HG02981 (cell line): ENCODE measurements at regions not wholly inside any gene's neighbourhood (a gene's known extent, or its start where the extent isn't known, plus 50 kb on each side); places are given as distances from the start of the nearest gene placed in this dataset.

Source experiments
- ATAC-seq: cut with Tn5 transposase; IDR thresholded peaks from one replicate; pipeline ENCODE4 v1.9.1; 2021; ENCODE audit warnings: mild to moderate bottlenecking, moderate library complexity; ENCODE audit not compliant: unreplicated experiment

DNA sequence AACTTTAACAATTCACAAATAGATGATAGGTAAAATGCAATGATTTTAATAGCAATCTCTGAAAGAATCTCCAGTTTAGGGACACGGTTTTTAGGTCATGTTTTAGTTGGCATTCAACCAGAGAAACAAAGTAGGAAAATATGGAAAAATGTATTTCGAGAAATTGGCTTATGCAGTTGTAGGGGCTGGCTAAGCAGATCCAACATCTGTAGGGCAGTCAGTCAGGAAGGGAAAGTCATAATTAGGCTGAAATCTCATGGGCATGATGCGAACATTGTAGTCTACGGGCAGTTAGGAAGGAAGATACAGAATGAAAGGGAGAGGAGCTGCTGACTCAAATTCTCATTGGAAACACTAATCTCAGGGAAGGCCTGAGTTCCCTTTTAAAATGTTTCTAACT lies 1276.0 kb upstream of the ADGRL4 start:
- ATAC-seq, result no peak

DNA sequence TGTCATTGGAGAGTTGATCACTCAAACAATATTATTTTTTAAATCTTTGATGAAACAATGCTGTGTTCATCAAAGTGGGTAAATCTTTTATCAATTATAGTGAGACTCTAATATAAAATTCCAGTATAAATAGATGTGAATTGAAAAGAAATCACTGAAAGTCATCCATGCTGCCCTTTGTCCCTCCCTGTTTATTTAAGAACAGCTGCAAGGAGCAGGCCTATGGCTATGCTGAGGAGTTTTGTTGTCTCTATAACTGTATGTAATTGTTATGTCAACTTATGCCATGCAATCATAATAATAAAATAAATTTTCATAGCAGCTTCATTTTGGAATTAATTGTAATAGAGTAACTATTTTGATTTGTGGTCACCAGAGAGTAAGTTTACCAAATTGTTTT lies 1272.4 kb upstream of the ADGRL4 start:
- ATAC-seq, result no peak

- no peak for ATAC-seq
Observed at GRCh38 chr1:80274256-80274655, 1267.7 kb upstream of the ADGRL4 start.

DNA sequence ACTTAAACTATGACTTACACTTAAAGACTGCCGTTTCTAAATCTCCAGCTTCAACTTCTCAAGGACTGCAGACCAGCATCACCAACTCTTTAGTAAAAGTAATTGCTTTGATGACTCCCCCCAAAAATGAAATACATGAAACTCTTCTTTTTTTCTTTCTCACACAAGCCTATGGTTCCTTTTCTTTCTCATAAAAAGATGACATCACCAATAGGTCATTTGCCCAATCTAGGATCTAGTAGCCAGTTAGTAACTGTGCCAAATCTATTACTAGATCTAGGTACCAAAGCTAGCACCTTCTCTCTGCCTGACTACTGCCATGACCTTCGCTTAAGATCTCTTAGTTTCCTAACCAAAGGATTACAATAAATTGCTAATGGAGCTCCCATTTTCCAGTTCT lies 1266.0 kb upstream of the ADGRL4 start:
- no peak for ATAC-seq

DNA sequence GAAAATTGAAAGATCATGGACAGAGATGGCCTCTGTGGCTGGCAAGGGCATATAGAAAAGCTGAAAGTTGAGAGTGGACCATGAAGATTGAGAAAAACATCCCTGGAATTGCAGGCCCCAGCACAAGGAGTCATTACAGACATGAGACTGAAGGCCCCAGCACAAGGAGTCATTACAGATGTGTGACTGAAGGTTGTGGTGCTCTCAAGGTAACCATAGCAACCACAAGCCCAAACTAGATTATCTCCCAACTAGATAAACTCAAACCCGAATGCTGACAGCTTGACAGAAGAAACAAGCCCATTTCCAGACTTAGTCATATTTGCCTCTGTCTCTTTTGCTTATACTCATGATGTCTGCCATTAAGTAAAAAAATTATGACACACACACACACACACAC lies 1252.1 kb upstream of the ADGRL4 start:
- ATAC-seq, result no peak

- no peak for ATAC-seq
Observed at GRCh38 chr1:80251591-80251990, 1245.1 kb upstream of the ADGRL4 start.

GRCh38 chr1:80251171-80251570 lies 1244.6 kb upstream of the ADGRL4 start:
- ATAC-seq, result no peak

GRCh38 chr1:80250573-80251168 lies 1244.1 kb upstream of the ADGRL4 start:
- no peak for ATAC-seq

- ATAC-seq, result no peak
Observed at GRCh38 chr1:80249699-80250098, 1243.2 kb upstream of the ADGRL4 start.

GRCh38 chr1:80248886-80249285 lies 1242.4 kb upstream of the ADGRL4 start:
- ATAC-seq, result no peak

- ATAC-seq, result no peak
Observed at GRCh38 chr1:80245813-80246212, 1239.3 kb upstream of the ADGRL4 start.

DNA sequence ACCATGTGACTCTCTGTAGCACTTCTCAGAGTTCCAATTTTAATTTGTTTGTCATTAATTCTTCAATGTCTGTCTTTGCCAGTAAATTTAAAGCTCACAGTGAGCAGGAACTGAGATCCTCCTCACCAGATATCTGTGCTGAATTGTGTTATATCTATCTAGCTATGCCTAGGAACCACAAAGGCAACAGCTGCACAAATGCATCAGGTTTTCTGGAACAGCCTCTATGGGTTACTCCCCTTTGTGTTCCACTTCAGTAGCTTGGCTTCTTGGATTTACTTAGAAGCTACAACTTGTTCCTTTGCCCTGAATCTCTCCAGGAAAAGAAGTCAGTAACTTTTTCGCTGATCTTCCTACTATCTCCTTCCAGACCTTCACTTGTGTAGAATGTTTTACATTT lies 1237.8 kb upstream of the ADGRL4 start:
- ATAC-seq, result no peak

DNA sequence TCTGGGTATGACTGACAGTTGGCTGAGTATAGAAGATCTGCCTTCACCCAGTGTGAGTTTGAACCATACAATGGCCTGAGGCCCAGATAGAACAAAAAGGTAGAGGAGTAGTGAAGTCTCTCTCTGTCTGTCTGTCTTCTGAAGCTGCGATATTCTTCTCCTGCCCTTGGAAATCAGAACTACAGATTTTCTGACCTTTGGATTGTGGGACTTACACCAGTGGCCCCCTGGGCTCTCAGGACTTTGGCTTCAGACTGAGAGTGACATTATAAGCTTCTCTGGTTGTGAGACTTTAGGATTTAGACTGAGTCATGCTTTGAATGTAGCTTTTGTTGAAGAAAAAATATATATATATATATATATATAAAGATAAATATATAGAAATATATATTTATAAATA lies 1235.0 kb upstream of the ADGRL4 start:
- no peak for ATAC-seq

DNA sequence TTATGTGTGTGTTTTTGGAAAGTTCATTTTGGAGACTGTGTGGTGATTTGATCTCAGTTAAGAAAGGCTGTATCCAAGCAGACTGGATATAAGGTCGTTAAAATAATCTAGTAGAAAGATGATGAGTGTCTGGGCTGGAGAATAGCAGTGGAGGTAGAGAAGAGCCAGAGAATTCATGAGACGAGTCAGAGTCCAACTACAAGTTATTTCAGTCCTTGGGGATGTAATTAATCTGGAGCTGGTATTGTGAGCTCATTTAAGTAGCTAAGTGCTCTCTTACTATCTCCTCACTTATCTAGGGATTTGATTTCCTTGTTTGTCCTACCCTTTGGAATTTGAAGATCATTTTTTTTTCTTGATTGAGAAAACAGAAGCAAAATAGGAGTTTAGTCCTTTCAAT lies 1219.0 kb upstream of the ADGRL4 start:
- ATAC-seq, result no peak

DNA sequence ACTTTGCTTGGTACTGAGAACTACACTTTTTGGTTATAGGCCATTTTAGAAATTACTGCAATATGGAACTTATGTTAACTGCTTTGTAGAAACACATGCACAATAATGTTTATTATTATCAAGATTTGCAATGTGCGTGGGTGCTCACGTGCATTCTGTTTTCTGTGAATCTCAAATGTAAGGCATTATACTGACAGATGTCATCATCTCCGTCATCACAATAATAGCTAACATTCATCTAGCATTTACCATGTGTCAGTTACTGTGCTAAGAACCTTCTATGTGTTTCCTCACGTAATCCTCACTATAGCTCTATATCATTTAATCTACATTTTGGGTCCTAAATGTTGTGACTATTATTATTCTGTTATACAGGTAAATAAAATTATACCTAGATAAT lies 1214.8 kb upstream of the ADGRL4 start:
- ATAC-seq, result no peak

GRCh38 chr1:80218112-80218511 lies 1211.6 kb upstream of the ADGRL4 start:
- peak; percentile 71 for ATAC-seq

GRCh38 chr1:80217377-80217986 lies 1211.0 kb upstream of the ADGRL4 start:
- no peak for ATAC-seq

DNA sequence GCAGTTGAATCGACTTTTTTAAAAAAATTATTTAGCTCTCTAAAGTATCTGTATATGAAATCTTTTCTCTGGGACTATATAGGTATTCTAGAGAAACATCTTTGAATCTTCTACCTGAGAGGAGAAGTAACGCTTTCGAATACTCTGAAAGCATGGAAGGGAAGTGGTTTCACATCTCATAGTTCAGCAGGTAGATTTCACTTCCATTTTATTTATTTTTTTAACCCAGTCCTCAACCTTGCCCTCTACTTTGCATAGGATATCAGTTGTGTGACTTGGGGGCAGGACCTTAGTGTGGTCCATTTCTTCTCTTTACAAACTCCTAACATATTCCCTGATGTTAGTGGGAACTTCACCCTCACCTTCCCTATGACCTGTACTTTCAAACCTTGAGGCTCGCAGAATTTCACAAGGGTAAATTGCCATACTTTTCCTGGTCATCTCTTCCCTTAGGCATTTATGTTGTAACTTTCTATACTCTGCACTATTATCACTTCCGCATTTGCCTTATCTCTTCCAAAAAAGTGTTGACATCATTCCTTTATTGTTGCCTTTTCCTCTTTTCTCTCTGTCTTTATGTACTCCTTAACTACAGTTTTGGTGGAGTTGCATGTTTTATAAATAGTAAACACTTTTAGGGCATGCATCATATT lies 1208.5 kb upstream of the ADGRL4 start:
- ATAC-seq, result peak; percentile 78

DNA sequence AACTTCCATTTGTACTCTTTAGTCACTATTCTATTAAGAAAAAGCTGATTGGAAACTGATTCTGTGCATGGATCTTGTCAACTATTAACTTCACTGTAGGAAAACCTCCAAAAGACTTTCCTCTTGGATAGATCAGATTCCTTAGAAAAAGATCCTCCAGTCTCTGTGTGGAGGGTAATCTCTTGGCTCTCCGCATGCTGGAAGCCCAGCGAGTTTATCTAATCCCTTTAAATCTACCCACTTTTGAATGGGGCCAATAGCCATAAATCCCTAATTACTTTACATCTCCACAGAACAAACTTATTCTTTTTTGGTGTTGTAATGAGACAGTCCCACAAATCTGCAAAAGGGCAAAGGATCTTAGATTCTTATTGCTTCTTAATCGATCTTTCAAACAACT lies 1206.4 kb upstream of the ADGRL4 start:
- no peak for ATAC-seq

GRCh38 chr1:80211691-80212380 lies 1205.3 kb upstream of the ADGRL4 start:
- ATAC-seq, result no peak

DNA sequence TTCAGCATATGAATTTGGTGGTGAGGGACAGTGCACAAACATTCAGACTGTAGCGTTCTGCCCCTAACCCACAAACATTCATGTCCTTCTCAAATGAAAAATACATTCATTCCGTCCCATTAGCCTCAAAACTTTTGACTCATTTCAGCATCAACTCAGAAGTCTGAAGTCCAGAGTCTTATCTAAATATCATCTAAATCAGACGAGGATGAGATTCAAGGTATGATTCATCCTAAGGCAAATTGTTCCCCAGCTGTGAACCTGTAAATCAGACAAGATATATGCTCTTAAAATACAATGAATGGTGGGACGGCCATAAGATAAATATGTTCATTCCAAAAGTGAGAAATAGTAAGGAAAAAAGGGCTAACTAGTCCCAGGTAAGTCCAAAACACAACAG lies 1195.6 kb upstream of the ADGRL4 start:
- ATAC-seq, result no peak

DNA sequence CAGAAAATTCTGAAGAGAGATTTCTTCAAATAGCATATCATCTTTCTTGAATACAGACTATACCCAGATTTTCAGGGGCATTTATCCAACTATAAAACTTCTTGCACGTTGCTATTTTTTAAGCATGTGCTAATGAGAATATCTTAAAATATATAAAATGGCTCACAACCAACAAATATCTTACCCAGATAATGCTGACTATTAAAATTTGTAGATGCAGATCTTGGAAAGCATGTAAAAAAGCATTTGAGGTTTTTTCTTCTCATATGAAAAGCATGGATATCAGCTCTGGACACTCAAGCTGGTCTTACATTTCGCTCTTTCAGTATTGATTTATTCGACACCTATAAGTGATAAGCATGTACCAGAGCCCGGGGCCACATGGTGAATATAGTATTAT lies 1187.7 kb upstream of the ADGRL4 start:
- ATAC-seq, result no peak
